Spinal cord (tissue), 9 donors: ENCODE measurements at regions not wholly inside any gene's neighbourhood (a gene's known extent, or its start where the extent isn't known, plus 50 kb on each side); places are given as distances from the start of the nearest gene placed in this dataset.

Experiments
- DNase-seq, 6 donors: peaks; one replicate each; pipeline versions ENCODE4 v3.0.0 to v3.0.0-alpha.2; 2013 to 2015; ENCODE audit warnings: low spot score in 6 of 6, low read depth in 4 of 6
- H3K27ac ChIP-seq: one replicate; pipeline ENCODE4 v1.5.1; 2013; ENCODE audit warnings: low read depth, low read length, control low read depth
- H3K27me3 ChIP-seq: one replicate; pipeline ENCODE4 v1.6.1; 2013; ENCODE audit warnings: low read length; ENCODE audit not compliant: control insufficient read depth, insufficient read depth
- H3K36me3 ChIP-seq: one replicate; pipeline ENCODE4 v1.6.1; 2013; ENCODE audit warnings: low read length; ENCODE audit not compliant: control insufficient read depth, insufficient read depth
- H3K4me1 ChIP-seq: one replicate; pipeline ENCODE4 v1.6.1; 2013; ENCODE audit warnings: low read length; ENCODE audit not compliant: control insufficient read depth, insufficient read depth
- H3K4me3 ChIP-seq: one replicate; pipeline ENCODE4 v1.5.1; 2013; ENCODE audit warnings: low read depth, low read length, control low read depth
- H3K9me3 ChIP-seq: one replicate; pipeline ENCODE4 v1.6.1; 2013; ENCODE audit warnings: low read length; ENCODE audit not compliant: control insufficient read depth, insufficient read depth
- WGBS: methylation state at CpG from one replicate; pipeline ENCODE4 v1.1.5; 2013; ENCODE audit warnings: missing lambda C conversion rate; ENCODE audit not compliant: insufficient coverage; 5-methylcytosine and 5-hydroxymethylcytosine counted together
- donor health status: healthy.

GRCh38 chr4:188305690-188306089 lies 166.4 kb downstream of the TRIML1 start:
- Histone ChIP-seq H3K27ac (no peak overlapping the region), H3K36me3 (no peaks in the 10 kb centered on the region), H3K4me3 (no peak overlapping the region), H3K9me3 (no peaks in the 10 kb centered on the region), H3K4me1 (no peaks in the 10 kb centered on the region), H3K27me3 (no peaks in the 10 kb centered on the region)
- no peak for DNase-seq
- WGBS: no CpG with 5 or more reads among the region's 2 CpGs

- H3K9me3 ChIP-seq: no peaks in the 10 kb centered on the region
- H3K4me3 ChIP-seq: no peak overlapping the region
- 93% methylated on average over 3 of the region's 4 CpGs for WGBS
- no peaks in the 10 kb centered on the region for H3K4me1 ChIP-seq
- no peak for DNase-seq
- H3K27me3 ChIP-seq: no peaks in the 10 kb centered on the region
- H3K27ac ChIP-seq: no peak overlapping the region
- H3K36me3 ChIP-seq: no peaks in the 10 kb centered on the region
These were observed 168.3 kb downstream of the TRIML1 start for GRCh38 chr4:188307591-188307990.

- Histone ChIP-seq H3K27ac (no peak overlapping the region), H3K36me3 (no peaks in the 10 kb centered on the region), H3K4me1 (no peaks in the 10 kb centered on the region), H3K4me3 (no peak overlapping the region), H3K27me3 (no peaks in the 10 kb centered on the region), H3K9me3 (no peaks in the 10 kb centered on the region)
- 88% methylated on average over 1 of the region's 6 CpGs for WGBS
- no peak for DNase-seq
These were observed 168.9 kb downstream of the TRIML1 start for GRCh38 chr4:188308142-188308541.

GRCh38 chr4:188316391-188316790 lies 177.2 kb downstream of the TRIML1 start:
- no peaks in the 10 kb centered on the region for H3K36me3 ChIP-seq
- peak in 2 of 6 donors; percentile 8 to 48 for DNase-seq
- no peak overlapping the region for H3K4me3 ChIP-seq
- H3K27ac ChIP-seq: no peak overlapping the region
- H3K9me3 ChIP-seq: no peaks in the 10 kb centered on the region
- 90% methylated on average over 2 of the region's 2 CpGs for WGBS
- H3K4me1 ChIP-seq: no peaks in the 10 kb centered on the region
- H3K27me3 ChIP-seq: no peaks in the 10 kb centered on the region

GRCh38 chr4:188328966-188329365 lies 189.7 kb downstream of the TRIML1 start:
- no peaks in the 10 kb centered on the region for H3K9me3 ChIP-seq
- 98% methylated on average over 6 of the region's 7 CpGs for WGBS
- no peak overlapping the region for H3K4me3 ChIP-seq
- H3K27ac ChIP-seq: no peak overlapping the region
- no peaks in the 10 kb centered on the region for H3K4me1 ChIP-seq
- H3K27me3 ChIP-seq: no peaks in the 10 kb centered on the region
- no peak for DNase-seq
- no peaks in the 10 kb centered on the region for H3K36me3 ChIP-seq

GRCh38 chr4:188329521-188329920 lies 190.3 kb downstream of the TRIML1 start:
- WGBS: 96% methylated on average over 4 of the region's 4 CpGs
- H3K36me3 ChIP-seq: no peaks in the 10 kb centered on the region
- no peaks in the 10 kb centered on the region for H3K4me1 ChIP-seq
- H3K9me3 ChIP-seq: no peaks in the 10 kb centered on the region
- H3K4me3 ChIP-seq: no peak overlapping the region
- no peak for DNase-seq
- no peak overlapping the region for H3K27ac ChIP-seq
- no peaks in the 10 kb centered on the region for H3K27me3 ChIP-seq

- peak in 1 of 6 donors; percentile 13 for DNase-seq
- Histone ChIP-seq H3K9me3 (no peaks in the 10 kb centered on the region), H3K27me3 (no peaks in the 10 kb centered on the region), H3K36me3 (no peaks in the 10 kb centered on the region), H3K4me3 (no peak overlapping the region), H3K4me1 (no peaks in the 10 kb centered on the region), H3K27ac (no peak overlapping the region)
- WGBS: no CpG with 5 or more reads among the region's 2 CpGs
These were observed 193.0 kb downstream of the TRIML1 start for GRCh38 chr4:188332265-188332664.

GRCh38 chr4:188336891-188337290 lies 197.7 kb downstream of the TRIML1 start:
- H3K4me3 ChIP-seq: no peak overlapping the region
- DNase-seq: no peak
- H3K27me3 ChIP-seq: no peaks in the 10 kb centered on the region
- no peaks in the 10 kb centered on the region for H3K9me3 ChIP-seq
- no peak overlapping the region for H3K27ac ChIP-seq
- no peaks in the 10 kb centered on the region for H3K36me3 ChIP-seq
- no peaks in the 10 kb centered on the region for H3K4me1 ChIP-seq
- WGBS: 96% methylated on average over 22 of the region's 23 CpGs

GRCh38 chr4:188341428-188341827 lies 202.2 kb downstream of the TRIML1 start:
- Histone ChIP-seq H3K27me3 (no peaks in the 10 kb centered on the region), H3K9me3 (no peaks in the 10 kb centered on the region), H3K27ac (no peak overlapping the region), H3K36me3 (no peaks in the 10 kb centered on the region), H3K4me1 (no peaks in the 10 kb centered on the region), H3K4me3 (no peak overlapping the region)
- WGBS: 100% methylated on average over 4 of the region's 7 CpGs
- no peak for DNase-seq

- DNase-seq: peak in 2 of 6 donors; percentile 8 to 53
- Histone ChIP-seq H3K4me1 (no peaks in the 10 kb centered on the region), H3K27me3 (no peaks in the 10 kb centered on the region), H3K27ac (no peak overlapping the region), H3K4me3 (no peak overlapping the region), H3K36me3 (no peaks in the 10 kb centered on the region), H3K9me3 (no peaks in the 10 kb centered on the region)
- 33% methylated on average over 1 of the region's 9 CpGs for WGBS
These were observed 207.0 kb downstream of the TRIML1 start for GRCh38 chr4:188346171-188346809.
